OCI-LY7 (cell line): ENCODE measurements at regions not wholly inside any gene's neighbourhood (a gene's known extent, or its start where the extent isn't known, plus 50 kb on each side); places are given as distances from the start of the nearest gene placed in this dataset.
"Not testable (repeated sequence)": the region's sequence is repeated elsewhere in the genome, so short reads cannot be mapped to it uniquely, and the experiment has no call there.

Experiments used
- BruUV-seq: library from RNA; stranded (reverse); fragments of 400-500 nt; replicated peaks from 2 replicates; lab custom pipeline; 2021; lab: Mats Ljungman, UMichigan
- CTCF ChIA-PET: fragments of 300-600 bp; sonication (Branson Sonifier 250); formaldehyde crosslinking; loops from one replicate; lab custom pipeline; 2022; ENCODE audit warnings: antibody characterized with exemption; ENCODE audit not compliant: unreplicated experiment; lab: Charles Lee
- POLR2A ChIA-PET: fragments of 300-600 bp; sonication (Branson Sonifier 250); formaldehyde crosslinking; loops from one replicate; lab custom pipeline; 2022; ENCODE audit warnings: antibody characterized with exemption; lab: Charles Lee
- DNase-seq: peaks from one replicate; pipeline ENCODE4 v3.0.0-alpha.2; 2015; ENCODE audit warnings: low spot score
- H2AFZ ChIP-seq: fragments of 200-600 bp; sonication (generic), shearing (Covaris generic); 2 replicates; pipeline ENCODE4 v1.6.1; 2014; ENCODE audit warnings: mild to moderate bottlenecking, antibody characterized with exemption, low read length, moderate library complexity
- H3K27ac ChIP-seq: fragments of 200-600 bp; sonication (generic); 2 replicates; pipeline ENCODE4 v1.5.1; 2014; ENCODE audit warnings: mixed run types, low read depth, mild to moderate bottlenecking, moderate library complexity, low read length, inconsistent platforms; ENCODE audit not compliant: poor library complexity, severe bottlenecking
- H3K36me3 ChIP-seq: fragments of 200-600 bp; sonication (generic); 2 replicates; pipeline ENCODE4 v1.6.1; 2014; ENCODE audit warnings: mild to moderate bottlenecking, antibody characterized with exemption, low read length, moderate library complexity, mixed read lengths; ENCODE audit not compliant: insufficient read depth
- H3K4me1 ChIP-seq: fragments of 200-600 bp; sonication (generic); 2 replicates; pipeline ENCODE4 v1.5.1; 2014; ENCODE audit warnings: mild to moderate bottlenecking, low read length; ENCODE audit not compliant: insufficient read depth, poor library complexity, severe bottlenecking
- H3K4me2 ChIP-seq: fragments of 200-600 bp; sonication (generic); 2 replicates; pipeline ENCODE4 v1.6.1; 2014; ENCODE audit warnings: mild to moderate bottlenecking, low read length
- H3K4me3 ChIP-seq: fragments of 200-600 bp; sonication (generic); 2 replicates; pipeline ENCODE4 v1.5.1; 2014; ENCODE audit warnings: mild to moderate bottlenecking, low read depth, low read length; ENCODE audit not compliant: poor library complexity, severe bottlenecking
- H3K79me2 ChIP-seq: fragments of 200-600 bp; sonication (generic); 2 replicates; pipeline ENCODE4 v1.6.1; 2016; ENCODE audit warnings: low read depth, mild to moderate bottlenecking, low read length, moderate library complexity, mixed read lengths; ENCODE audit not compliant: insufficient read depth
- H3K9me2 ChIP-seq: fragments of 200-600 bp; sonication (generic); 2 replicates; pipeline ENCODE4 v1.6.1; 2016; ENCODE audit warnings: mild to moderate bottlenecking, low read length, mixed read lengths; ENCODE audit not compliant: insufficient read depth
- H3K9me3 ChIP-seq: fragments of 200-600 bp; sonication (generic); 2 replicates; pipeline ENCODE4 v1.6.1; 2014; ENCODE audit warnings: mild to moderate bottlenecking, mixed run types, low read length, mixed read lengths
- H4K20me1 ChIP-seq: fragments of 200-600 bp; sonication (generic); 2 replicates; pipeline ENCODE4 v1.6.1; 2014; ENCODE audit warnings: mild to moderate bottlenecking, antibody characterized with exemption, low read length, moderate library complexity, mixed read lengths; ENCODE audit not compliant: insufficient read depth
- CTCF ChIP-seq: fragments of 200-600 bp; sonication (generic); conservative IDR thresholded peaks from 2 replicates; pipeline ENCODE4 v1.5.1; 2014; ENCODE audit warnings: mild to moderate bottlenecking, antibody characterized with exemption, low read length, moderate library complexity, mixed read lengths
- EZH2phosphoT487 ChIP-seq: fragments of 200-600 bp; sonication (generic); IDR thresholded peaks from 2 replicates; pipeline ENCODE4 v1.6.1; 2018; ENCODE audit warnings: low read depth, borderline replicate concordance, mild to moderate bottlenecking, mixed run types, antibody characterized with exemption, low read length, moderate library complexity, mixed read lengths
- intact Hi-C: fragments of 100-400 bp; cut with micrococcal nuclease; formaldehyde crosslinking; loops from one replicate; pipeline ENCODE4 v1.10.0; 2022; ENCODE audit not compliant: unreplicated experiment

DNA sequence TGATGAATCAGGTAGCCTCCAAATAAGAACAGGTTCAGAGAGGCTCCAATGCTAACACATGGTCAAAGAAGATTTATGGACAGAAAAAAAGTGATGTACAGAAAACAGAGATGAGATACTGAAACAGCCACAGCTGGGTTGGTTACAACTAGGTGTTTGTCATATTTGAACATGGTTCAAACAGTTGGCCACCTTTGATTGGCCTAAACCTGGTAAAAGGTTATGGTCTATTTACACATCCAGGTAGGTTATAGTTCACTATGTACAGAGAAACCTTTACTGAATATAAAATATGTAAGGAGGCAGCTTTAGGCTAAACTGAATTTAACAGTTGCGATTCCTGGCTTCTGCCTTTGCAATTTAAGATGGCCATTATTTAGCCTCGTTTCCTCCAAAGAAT, 134.0 kb upstream of the ZNF366 start:
- TF ChIP-seq CTCF (no peak), EZH2phosphoT487 (no peak)
- H3K9me2 ChIP-seq, result no peaks in the 10 kb centered on the region
- no peaks in the 10 kb centered on the region for H3K79me2 ChIP-seq
- H3K27ac ChIP-seq, result no peak overlapping the region
- CTCF ChIA-PET, result no interaction called here
- no peaks in the 10 kb centered on the region for H3K36me3 ChIP-seq
- no peaks in the 10 kb centered on the region for H3K4me1 ChIP-seq
- no peaks in the 10 kb centered on the region for H4K20me1 ChIP-seq
- no peak overlapping the region for H3K4me2 ChIP-seq
- H2AFZ ChIP-seq, result no peak overlapping the region
- POLR2A ChIA-PET, result no interaction called here
- H3K9me3 ChIP-seq, result no peaks in the 10 kb centered on the region
- DNase-seq, result no peak
- no peak overlapping the region for H3K4me3 ChIP-seq
- intact Hi-C loops, result no loop called here
- BruUV-seq, result no TSS peak

GRCh38 chr5:72637058-72637457, 129.8 kb upstream of the ZNF366 start:
- Histone ChIP-seq H3K4me3 (no peak overlapping the region), H3K4me1 (no peaks in the 10 kb centered on the region), H2AFZ (no peak overlapping the region), H3K36me3 (no peaks in the 10 kb centered on the region), H3K9me3 (no peaks in the 10 kb centered on the region), H3K9me2 (no peaks in the 10 kb centered on the region), H3K79me2 (no peaks in the 10 kb centered on the region), H4K20me1 (no peaks in the 10 kb centered on the region), H3K27ac (no peak overlapping the region), H3K4me2 (no peak overlapping the region)
- CTCF ChIA-PET, result no interaction called here
- no TSS peak for BruUV-seq
- POLR2A ChIA-PET, result interaction anchor here (0.6 kb wide), 1 partner anchor 243 kb away, joined by 4 read pairs; no protein-coding TSS in a partner anchor
- DNase-seq, result no peak
- intact Hi-C loops, result no loop called here
- TF ChIP-seq CTCF, result no peak
- no peak for TF ChIP-seq EZH2phosphoT487

DNA sequence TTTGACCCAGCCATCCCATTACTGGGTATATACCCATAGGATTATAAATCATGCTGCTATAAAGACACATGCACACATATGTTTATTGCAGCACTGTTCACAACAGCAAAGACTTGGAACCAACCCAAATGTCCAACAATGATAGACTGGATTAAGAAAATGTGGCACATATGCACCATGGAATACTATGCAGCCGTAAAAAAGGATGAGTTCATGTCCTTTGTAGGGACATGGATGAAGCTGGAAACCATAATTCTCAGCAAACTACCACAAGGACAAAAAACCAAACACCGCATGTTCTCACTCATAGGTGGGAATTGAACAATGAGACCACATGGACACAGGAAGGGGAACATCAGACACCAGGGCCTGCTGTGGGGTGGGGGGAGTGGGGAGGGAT, 129.4 kb upstream of the ZNF366 start:
- H3K4me3 ChIP-seq, H3K4me1 ChIP-seq, H3K9me2 ChIP-seq, DNase-seq, H3K4me2 ChIP-seq, intact Hi-C loops, H3K27ac ChIP-seq, H2AFZ ChIP-seq, BruUV-seq, H3K36me3 ChIP-seq, POLR2A ChIA-PET, H3K79me2 ChIP-seq, H3K9me3 ChIP-seq, H4K20me1 ChIP-seq, CTCF ChIA-PET: not testable (repeated sequence)
